GM12878 (cell line): ENCODE measurements at regions not wholly inside any gene's neighbourhood (a gene's known extent, or its start where the extent isn't known, plus 50 kb on each side); places are given as distances from the start of the nearest gene placed in this dataset.

ENCODE experiments used
- POLR2AphosphoS5 ChIP-seq: IDR thresholded peaks from 2 replicates; pipeline ENCODE4 v1.6.1; 2011; ENCODE audit warnings: mild to moderate bottlenecking, low read length, inconsistent platforms
- TF ChIP-seq, protein P1 (sequence below), 3 experiments: IDR thresholded peaks in 2 of 3; conservative IDR thresholded peaks in 1 of 3; 2 replicates each; pipeline ENCODE4 v1.5.1; 2011; ENCODE audit warnings: low read depth in 3 of 3, low read length in 3 of 3, mild to moderate bottlenecking in 3 of 3, control low read depth in 2 of 3, moderate library complexity in 2 of 3, inconsistent platforms in 1 of 3, mixed read lengths in 1 of 3; ENCODE audit not compliant: control insufficient read depth in 2 of 3, insufficient read depth in 1 of 3; ENCODE audit errors: extremely low read depth in 1 of 3

DNA sequence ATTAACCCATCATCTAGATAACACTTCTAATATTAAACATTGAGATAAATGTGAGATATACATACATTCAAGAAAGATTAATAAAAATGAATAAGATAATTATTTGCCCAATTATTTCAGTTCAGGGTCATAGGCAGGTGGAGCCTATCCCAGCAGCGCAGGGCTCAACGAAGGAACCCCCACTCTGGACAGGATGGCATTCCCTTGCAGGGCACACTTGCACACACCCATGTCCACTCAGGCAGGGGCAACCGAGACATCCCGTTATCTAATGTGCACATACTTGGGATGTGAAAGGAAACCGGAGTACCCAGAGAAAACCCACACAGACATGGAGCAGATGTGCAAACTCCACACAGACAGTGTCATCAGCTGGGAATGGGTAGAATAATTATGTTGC is 175.4 kb upstream of the CMC1 start:
- TF ChIP-seq, protein P1, sequence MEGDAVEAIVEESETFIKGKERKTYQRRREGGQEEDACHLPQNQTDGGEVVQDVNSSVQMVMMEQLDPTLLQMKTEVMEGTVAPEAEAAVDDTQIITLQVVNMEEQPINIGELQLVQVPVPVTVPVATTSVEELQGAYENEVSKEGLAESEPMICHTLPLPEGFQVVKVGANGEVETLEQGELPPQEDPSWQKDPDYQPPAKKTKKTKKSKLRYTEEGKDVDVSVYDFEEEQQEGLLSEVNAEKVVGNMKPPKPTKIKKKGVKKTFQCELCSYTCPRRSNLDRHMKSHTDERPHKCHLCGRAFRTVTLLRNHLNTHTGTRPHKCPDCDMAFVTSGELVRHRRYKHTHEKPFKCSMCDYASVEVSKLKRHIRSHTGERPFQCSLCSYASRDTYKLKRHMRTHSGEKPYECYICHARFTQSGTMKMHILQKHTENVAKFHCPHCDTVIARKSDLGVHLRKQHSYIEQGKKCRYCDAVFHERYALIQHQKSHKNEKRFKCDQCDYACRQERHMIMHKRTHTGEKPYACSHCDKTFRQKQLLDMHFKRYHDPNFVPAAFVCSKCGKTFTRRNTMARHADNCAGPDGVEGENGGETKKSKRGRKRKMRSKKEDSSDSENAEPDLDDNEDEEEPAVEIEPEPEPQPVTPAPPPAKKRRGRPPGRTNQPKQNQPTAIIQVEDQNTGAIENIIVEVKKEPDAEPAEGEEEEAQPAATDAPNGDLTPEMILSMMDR (IDR thresholded peaks at IDR 0.05 in 2 of 3, conservative IDR thresholded peaks at IDR 0.05 in 1 of 3; ENCODE audit: control insufficient read depth in 2 of 3, extremely low read depth in 1 of 3, insufficient read depth in 1 of 3, low read depth in 3 of 3, low read length in 3 of 3): no peak
- no peak for TF ChIP-seq POLR2AphosphoS5
